Coronary artery (tissue), 2 donors: ENCODE measurements at regions not wholly inside any gene's neighbourhood (a gene's known extent, or its start where the extent isn't known, plus 50 kb on each side); places are given as distances from the start of the nearest gene placed in this dataset.
A peak's percentile ranks its signal among the peaks of the same experiment; 100 is the strongest.

ENCODE experiments used
- DNase-seq: peaks from one replicate; pipeline ENCODE4 v3.0.0-alpha.2; 2017; ENCODE audit warnings: low spot score
- H3K27ac ChIP-seq, 2 donors: fragments of 200-600 bp; sonication (generic); one replicate each; pipeline ENCODE4 v1.5.1; 2016 to 2019
- H3K4me3 ChIP-seq: fragments of 200-600 bp; sonication (generic); 2 replicates; pipeline ENCODE4 v1.5.1; 2016; ENCODE audit warnings: mild to moderate bottlenecking, moderate library complexity
- TF ChIP-seq, protein P1 (sequence below): fragments of 200-600 bp; sonication (generic); IDR thresholded peaks from one replicate; pipeline ENCODE4 v1.5.1; 2019; ENCODE audit warnings: antibody characterized with exemption

DNA sequence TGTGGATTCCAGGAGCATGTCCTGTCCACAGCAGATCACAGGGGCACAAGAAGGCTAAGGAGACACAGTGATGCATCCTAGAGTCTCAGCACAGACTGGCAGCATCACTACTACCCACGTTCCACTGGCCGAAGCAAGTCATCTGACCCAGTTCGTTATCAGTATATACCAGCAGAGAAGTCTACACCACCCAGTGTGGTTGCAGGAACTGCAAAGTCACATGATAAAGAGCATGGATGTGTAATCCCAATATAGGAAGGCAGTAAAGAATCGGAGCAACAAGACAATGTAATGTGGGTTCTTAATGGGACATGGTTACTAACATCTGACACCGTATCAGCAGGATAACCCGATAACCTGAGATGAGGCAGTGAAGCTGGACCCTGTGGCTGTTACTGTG lies 246.6 kb downstream of the RRAGC start:
- TF ChIP-seq, protein P1, sequence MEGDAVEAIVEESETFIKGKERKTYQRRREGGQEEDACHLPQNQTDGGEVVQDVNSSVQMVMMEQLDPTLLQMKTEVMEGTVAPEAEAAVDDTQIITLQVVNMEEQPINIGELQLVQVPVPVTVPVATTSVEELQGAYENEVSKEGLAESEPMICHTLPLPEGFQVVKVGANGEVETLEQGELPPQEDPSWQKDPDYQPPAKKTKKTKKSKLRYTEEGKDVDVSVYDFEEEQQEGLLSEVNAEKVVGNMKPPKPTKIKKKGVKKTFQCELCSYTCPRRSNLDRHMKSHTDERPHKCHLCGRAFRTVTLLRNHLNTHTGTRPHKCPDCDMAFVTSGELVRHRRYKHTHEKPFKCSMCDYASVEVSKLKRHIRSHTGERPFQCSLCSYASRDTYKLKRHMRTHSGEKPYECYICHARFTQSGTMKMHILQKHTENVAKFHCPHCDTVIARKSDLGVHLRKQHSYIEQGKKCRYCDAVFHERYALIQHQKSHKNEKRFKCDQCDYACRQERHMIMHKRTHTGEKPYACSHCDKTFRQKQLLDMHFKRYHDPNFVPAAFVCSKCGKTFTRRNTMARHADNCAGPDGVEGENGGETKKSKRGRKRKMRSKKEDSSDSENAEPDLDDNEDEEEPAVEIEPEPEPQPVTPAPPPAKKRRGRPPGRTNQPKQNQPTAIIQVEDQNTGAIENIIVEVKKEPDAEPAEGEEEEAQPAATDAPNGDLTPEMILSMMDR = no peak
- no peak for DNase-seq
- no peak overlapping the region for H3K4me3 ChIP-seq
- no peak overlapping the region for H3K27ac ChIP-seq

DNA sequence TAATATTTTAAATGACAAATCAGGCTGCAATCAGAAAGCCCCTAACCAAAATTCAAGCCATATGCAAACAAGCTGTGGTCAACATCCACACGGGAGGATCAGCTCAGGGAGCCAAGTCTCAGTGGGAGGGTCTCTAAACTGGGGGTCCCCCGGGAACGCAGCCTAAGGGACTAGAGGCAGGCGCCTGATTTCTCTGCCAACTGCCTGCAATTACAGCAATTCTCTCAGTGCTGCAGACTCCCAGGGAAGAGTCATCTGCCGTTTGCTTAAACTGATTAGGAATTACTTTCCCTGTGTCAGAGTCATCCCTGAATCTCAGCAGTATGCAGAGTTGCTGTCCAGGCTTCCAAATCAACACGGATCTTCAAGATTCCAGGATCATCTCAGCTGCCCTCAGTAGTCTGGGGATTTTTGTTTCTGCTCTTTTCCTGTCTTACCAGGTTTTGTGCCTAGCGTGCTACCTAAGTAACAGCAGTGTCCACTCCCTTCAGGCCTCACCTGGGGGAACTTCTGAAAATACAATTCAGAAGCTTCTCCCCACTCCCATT lies 247.8 kb downstream of the RRAGC start:
- no peak for DNase-seq
- TF ChIP-seq, protein P1 = no peak
- Histone ChIP-seq H3K27ac (no peak overlapping the region), H3K4me3 (no peak overlapping the region)

DNA sequence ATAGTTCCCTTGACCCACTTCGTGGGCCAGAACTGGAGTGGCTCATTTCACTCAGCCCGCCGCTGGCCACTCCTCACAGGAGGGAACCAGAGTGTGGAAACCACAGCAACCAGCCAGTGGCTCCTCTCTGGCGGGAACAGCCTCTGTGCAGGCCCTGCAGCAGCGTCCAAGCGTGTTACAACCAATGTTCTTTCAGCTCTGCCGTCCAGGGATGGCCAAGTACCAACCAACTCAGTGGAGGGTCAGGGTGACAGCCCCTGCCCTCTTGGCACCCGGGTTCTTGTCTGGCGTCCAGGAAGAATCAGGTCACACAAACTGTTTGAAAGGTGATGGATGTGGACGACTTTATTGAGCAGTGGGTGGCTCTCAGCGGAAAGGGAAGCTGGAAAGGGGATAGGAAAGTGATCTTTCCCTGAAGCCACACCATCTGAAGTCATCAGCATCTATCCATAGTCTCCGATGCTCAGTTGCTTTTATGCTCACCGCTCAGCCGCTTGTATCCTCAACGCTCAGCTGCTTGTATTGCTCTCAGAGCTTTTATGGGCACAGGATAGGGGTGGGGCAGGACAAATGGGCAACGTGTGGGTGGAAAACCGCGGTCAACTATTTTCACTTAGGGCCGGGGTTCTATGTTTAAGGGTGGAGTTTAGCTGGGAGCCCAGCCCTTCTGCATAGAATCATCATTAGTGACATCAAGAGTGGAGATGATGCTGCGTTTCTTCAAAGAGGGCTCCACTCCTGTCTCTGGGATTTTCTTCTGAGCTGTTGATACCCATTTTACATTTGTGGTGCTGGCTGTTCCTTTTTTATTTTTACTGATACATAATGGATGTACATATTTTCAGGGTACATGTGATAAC lies 250.2 kb downstream of the RRAGC start:
- H3K4me3 ChIP-seq = no peak overlapping the region
- H3K27ac ChIP-seq = no peak overlapping the region
- TF ChIP-seq, protein P1 = no peak
- DNase-seq = no peak

DNA sequence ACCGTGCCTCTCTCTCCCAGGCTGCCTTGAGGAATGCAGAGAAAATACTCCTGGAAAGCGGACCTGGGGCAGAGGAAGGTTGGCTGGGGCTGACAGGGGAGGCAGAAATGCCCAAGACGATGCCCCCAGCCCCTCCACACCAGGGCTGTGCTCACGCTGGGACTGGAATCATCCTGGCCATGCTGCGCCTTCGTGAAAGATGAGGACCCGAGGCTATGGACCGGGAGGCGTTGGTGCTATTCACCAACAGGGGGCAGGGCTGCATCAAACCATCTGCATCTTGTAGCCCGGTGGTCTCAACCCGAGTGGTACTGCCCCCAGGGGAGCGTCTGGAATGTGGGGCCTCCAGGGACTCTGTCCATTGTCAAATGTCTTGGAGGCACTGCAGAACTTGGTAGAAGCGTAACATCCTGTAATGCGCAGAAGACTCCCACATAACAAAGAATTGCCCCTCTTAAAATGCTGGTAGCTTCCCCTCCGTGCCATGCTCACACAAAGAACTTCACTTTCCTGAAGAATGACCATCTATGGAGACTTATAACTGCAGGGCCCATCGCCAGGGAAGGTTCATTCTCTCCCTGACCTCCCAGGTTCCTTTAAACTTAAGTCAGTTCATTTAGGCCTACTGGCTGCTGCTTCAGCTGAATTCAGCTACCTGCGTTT lies 251.2 kb downstream of the RRAGC start:
- TF ChIP-seq, protein P1 = peak; percentile 12
- DNase-seq = no peak
- Histone ChIP-seq H3K27ac (no peak overlapping the region), H3K4me3 (no peak overlapping the region)

DNA sequence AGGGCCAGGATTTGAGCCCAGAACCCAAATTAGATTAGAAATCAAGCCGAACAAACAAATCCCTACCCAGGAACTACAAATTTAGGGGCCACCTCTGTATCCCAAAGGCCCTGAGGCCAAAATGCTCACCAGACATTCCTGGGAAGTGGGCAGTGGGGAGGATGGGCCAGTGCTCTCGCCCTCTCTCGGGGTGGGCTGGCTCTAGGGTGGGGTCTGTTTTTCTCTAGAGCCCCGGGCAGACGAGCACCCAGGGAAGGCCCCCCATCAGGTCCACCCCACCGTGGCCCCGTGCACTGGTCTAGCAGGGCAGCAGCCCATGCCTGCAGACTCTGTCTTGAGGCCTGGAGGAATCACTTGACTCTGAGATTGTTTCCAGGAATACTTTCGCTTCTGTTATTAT lies 252.0 kb downstream of the RRAGC start:
- TF ChIP-seq, protein P1 = no peak
- no peak overlapping the region for H3K27ac ChIP-seq
- DNase-seq = no peak

DNA sequence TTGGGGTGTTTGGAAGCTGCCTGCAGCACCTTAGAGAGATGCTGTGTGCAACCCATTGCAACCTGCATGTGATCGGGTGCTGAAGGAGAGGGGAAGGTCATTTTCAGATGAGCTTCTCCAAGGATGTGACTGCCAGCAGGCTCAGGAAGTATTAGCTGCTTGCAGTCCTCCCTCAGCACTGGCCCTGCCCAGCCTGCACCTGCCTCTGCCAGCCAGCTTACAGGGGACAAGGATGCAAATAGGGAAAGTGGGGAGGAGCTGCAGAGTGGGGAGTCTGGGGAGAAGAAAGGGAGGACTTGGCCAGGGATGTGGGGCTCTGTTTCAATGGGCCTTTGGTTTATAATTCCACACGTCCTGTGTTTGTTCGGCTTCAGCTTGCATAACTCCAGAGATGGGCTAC lies 254.5 kb downstream of the RRAGC start:
- TF ChIP-seq, protein P1 = no peak
- DNase-seq = peak; percentile 9
- Histone ChIP-seq H3K4me3 (no peak overlapping the region), H3K27ac (no peak overlapping the region)

More for the DNA sequence above, 252.0 kb downstream of the RRAGC start:
- H3K4me3 ChIP-seq = no peak overlapping the region
